Pancreas (tissue), 10 donors: ENCODE measurements at regions not wholly inside any gene's neighbourhood (a gene's known extent, or its start where the extent isn't known, plus 50 kb on each side); places are given as distances from the start of the nearest gene placed in this dataset.

ENCODE experiments used
- ATAC-seq, 4 donors: fragments of 200-7000 bp; cut with Tn5 transposase; one replicate each; pipeline versions ENCODE4 v1.8.0 to v1.9.1; 2020; ENCODE audit warnings: mild to moderate bottlenecking in 4 of 4, moderate library complexity in 4 of 4
- DNase-seq, 6 donors: peaks; one replicate each; pipeline ENCODE4 v3.0.0-alpha.2; 2020
- FAIRE-seq: peaks from 2 replicates; lab custom pipeline; 2012; peaks lifted over from hg19 to GRCh38; lab: Jason Lieb, UNC
- H3K27ac ChIP-seq, 4 donors: fragments of 200-600 bp; sonication (generic); 1 replicate in 3 of 4; 2 replicates in 1 of 4; pipeline versions ENCODE4 v1.5.0 to v1.8.0; 2020
- H3K27me3 ChIP-seq, 4 donors: fragments of 200-600 bp; one replicate each; pipeline ENCODE4 v1.8.0; 2021
- H3K36me3 ChIP-seq, 3 donors: fragments of 200-600 bp; sonication (generic) in 1 of 3; one replicate each; pipeline versions ENCODE4 v1.5.0 to v1.8.0; 2020 to 2021
- H3K4me1 ChIP-seq, 3 donors: fragments of 200-600 bp; one replicate each; pipeline ENCODE4 v1.8.0; 2021
- H3K4me3 ChIP-seq, 4 donors: fragments of 200-600 bp; sonication (generic) in 2 of 4; one replicate each; pipeline versions ENCODE4 v1.5.0 to v1.8.0; 2020 to 2021
- H3K9me3 ChIP-seq, 4 donors: fragments of 200-600 bp; one replicate each; pipeline ENCODE4 v1.8.0; 2021
- WGBS, 2 donors: extraction: QIAGEN DNeasy Blood & Tissue Kit; methylation state at CpG; one replicate each; pipeline ENCODE4 v1.1.7; 2013; 5-methylcytosine and 5-hydroxymethylcytosine counted together
- intact Hi-C, 3 donors: fragments of 100-400 bp; cut with DNase I; formaldehyde crosslinking; loops; one replicate each; pipeline versions ENCODE4 v1.11.1 to v1.14.2; 2022
- TF ChIP-seq, protein P1 (sequence below), 4 donors: fragments of 200-600 bp; sonication (generic) in 3 of 4; IDR thresholded peaks; one replicate each; pipeline versions ENCODE4 v1.5.0 to v1.8.0; 2021; ENCODE audit warnings: antibody characterized with exemption in 4 of 4
- donor health status: healthy with polysubstance abuse.
- donor health status: DM: no; HTN: no; CAD: no; lungs with moderate emphysema.
- donor health status: DM: no; HTN: no; CAD: no.
- donor health status: control.
- donor health status: control.
- donor health status: Bipolar disorder and iron deficiency.
- donor health status: DM: yes; HTN: yes; CAD: no.
- donor health status: DM: no; HTN: no; CAD: no.
- donor health status: DM: no; HTN: no; CAD: no.
- donor health status: DM: yes; HTN: yes; CAD: no.

DNA sequence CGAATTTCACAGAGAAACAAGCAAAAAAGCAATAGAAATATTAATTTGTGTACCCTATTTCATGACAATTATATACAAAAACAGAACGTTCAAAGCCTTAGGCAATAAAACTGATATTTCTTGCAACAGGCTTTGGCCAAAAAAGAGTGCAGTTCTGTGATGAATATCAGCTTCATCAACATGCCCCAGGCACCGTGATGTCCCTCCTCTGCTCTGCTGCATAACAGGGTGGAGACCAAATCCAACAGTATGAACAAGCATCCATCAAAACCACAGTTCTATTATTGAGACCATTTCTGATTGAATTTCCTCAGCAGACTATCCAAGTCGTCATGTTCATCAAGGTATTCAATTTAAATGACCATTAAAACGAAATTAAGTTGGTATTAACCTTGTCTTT lies 722.6 kb upstream of the NRSN1 start:
- no peak for DNase-seq
- no peak for FAIRE-seq
- WGBS, 2 donors, result 35% methylated on average over 5 of the region's 5 CpGs
- ATAC-seq, result no peak
- Histone ChIP-seq H3K9me3 (no peaks in the 10 kb centered on the region), H3K27me3 (no peaks in the 10 kb centered on the region), H3K4me1 (no peaks in the 10 kb centered on the region), H3K36me3 (no peaks in the 10 kb centered on the region), H3K4me3 (no peak overlapping the region), H3K27ac (no peak overlapping the region)
- TF ChIP-seq, protein P1, sequence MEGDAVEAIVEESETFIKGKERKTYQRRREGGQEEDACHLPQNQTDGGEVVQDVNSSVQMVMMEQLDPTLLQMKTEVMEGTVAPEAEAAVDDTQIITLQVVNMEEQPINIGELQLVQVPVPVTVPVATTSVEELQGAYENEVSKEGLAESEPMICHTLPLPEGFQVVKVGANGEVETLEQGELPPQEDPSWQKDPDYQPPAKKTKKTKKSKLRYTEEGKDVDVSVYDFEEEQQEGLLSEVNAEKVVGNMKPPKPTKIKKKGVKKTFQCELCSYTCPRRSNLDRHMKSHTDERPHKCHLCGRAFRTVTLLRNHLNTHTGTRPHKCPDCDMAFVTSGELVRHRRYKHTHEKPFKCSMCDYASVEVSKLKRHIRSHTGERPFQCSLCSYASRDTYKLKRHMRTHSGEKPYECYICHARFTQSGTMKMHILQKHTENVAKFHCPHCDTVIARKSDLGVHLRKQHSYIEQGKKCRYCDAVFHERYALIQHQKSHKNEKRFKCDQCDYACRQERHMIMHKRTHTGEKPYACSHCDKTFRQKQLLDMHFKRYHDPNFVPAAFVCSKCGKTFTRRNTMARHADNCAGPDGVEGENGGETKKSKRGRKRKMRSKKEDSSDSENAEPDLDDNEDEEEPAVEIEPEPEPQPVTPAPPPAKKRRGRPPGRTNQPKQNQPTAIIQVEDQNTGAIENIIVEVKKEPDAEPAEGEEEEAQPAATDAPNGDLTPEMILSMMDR (IDR thresholded peaks at IDR 0.05), result no peak
- intact Hi-C loops, result no loop called here

DNA sequence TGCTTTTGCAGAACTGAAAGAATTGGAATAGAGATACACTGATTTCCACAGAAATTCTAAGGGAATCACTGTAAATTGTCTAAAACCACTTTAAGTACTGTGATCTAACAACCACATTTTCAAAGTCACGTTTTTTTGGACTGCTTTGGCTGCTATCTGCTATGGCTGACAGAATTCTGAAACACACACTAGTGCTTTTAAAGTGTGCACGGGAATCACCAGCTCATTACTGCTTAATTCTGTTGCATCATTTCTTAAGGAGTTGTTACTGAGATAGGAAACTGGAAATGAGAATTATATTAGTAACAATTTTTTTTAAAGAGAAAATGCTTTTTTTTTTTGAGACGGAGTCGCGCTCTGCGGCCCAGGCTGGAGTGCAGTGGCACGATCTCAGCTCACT lies 716.5 kb upstream of the NRSN1 start:
- Histone ChIP-seq H3K36me3 (no peaks in the 10 kb centered on the region), H3K9me3 (no peaks in the 10 kb centered on the region), H3K4me3 (no peak overlapping the region), H3K4me1 (no peaks in the 10 kb centered on the region), H3K27ac (no peak overlapping the region), H3K27me3 (no peaks in the 10 kb centered on the region)
- TF ChIP-seq, protein P1 (IDR thresholded peaks at IDR 0.05), result no peak
- WGBS, 2 donors, result 62 to 71% methylated on average over 7 of the region's 7 CpGs
- DNase-seq, result no peak
- ATAC-seq, result no peak
- intact Hi-C loops, result no loop called here
- no peak for FAIRE-seq

DNA sequence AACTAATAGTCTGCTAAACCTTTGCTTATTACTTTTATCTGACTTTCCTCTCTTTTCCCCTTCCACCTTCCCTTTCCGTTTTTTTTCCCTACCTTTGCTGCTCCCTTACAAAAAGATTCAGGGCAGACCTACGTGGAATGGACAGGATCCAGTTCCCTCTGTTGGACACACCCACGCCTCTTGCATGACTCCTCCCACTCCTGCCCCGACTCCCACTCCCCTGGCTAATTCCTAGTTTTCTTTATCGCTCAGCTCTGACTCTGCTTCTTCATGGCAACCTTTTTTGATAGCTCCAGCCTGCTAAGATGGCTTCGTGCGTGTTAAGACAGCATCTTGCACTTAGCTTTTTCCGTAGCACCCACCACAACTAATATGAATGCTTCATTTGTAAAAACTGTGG lies 715.6 kb upstream of the NRSN1 start:
- FAIRE-seq, result no peak
- H3K27ac ChIP-seq, result no peak overlapping the region
- no peak for ATAC-seq
- H3K36me3 ChIP-seq, result no peaks in the 10 kb centered on the region
- no peaks in the 10 kb centered on the region for H3K27me3 ChIP-seq
- WGBS, 2 donors, result 72 to 85% methylated on average over 8 of the region's 8 CpGs
- no peaks in the 10 kb centered on the region for H3K9me3 ChIP-seq
- TF ChIP-seq, protein P1 (IDR thresholded peaks at IDR 0.05), result no peak
- H3K4me1 ChIP-seq, result no peaks in the 10 kb centered on the region
- no peak overlapping the region for H3K4me3 ChIP-seq
- intact Hi-C loops, result no loop called here
- no peak for DNase-seq

DNA sequence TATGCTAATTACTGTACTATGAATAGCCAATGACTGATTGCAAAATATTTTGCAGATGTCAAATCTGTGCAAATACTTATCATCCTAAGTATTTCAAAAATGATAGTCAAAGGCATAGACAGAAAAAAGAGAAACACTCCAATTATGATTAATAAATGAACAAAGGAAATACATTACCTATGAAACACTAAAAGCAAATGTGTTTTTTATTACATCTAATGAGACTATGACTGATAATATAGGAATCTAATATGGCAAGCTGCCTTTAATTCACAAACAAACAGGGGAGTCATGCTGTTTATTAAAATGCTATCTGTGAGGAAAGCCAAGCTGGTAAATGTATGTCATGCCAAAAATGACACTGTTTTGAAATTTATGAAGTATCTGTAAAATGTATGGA lies 713.2 kb upstream of the NRSN1 start:
- Histone ChIP-seq H3K9me3 (no peaks in the 10 kb centered on the region), H3K36me3 (no peaks in the 10 kb centered on the region), H3K27me3 (no peaks in the 10 kb centered on the region), H3K27ac (no peak overlapping the region), H3K4me3 (no peak overlapping the region), H3K4me1 (no peaks in the 10 kb centered on the region)
- TF ChIP-seq, protein P1 (IDR thresholded peaks at IDR 0.05), result no peak
- FAIRE-seq (no peak), ATAC-seq (no peak), DNase-seq (no peak)
- intact Hi-C loops, result no loop called here

DNA sequence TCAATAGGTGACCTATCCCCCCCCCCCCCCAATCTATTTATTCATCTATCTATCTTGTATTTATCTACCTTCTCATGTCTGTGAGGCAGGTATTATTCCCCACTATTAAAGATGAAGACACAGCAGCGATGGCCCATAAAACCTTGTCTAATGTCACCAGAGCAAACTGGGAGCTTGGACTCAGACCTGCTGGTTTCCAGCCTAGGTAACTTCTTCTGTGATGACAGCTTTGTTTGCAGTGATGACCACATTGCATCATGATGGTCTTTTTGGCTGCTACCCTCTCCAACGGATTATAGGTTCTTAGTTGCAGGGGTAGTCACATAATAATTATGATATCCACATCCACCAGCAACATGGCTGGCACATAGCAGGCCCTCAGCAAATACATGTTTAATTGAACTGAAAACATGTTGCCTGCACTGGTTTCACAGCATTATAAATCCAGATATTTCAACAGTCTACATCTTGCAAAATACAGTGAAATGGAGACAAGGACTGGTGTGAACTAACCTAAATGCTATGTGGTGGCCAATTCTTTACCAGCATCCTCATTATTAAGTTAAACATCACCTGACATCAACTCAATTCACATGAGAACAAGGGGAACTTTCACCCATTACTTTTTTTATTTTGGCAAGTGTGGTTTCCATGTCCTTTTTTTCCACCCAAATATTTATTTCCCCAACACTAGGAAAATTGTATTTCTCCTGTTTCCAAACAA lies 712.5 kb upstream of the NRSN1 start:
- 52 to 54% methylated on average over 2 of the region's 2 CpGs for WGBS, 2 donors
- H3K36me3 ChIP-seq, result no peaks in the 10 kb centered on the region
- no peaks in the 10 kb centered on the region for H3K9me3 ChIP-seq
- no peak overlapping the region for H3K4me3 ChIP-seq
- ATAC-seq, result no peak
- TF ChIP-seq, protein P1 (IDR thresholded peaks at IDR 0.05), result no peak
- FAIRE-seq, result no peak
- no peaks in the 10 kb centered on the region for H3K27me3 ChIP-seq
- H3K4me1 ChIP-seq, result no peaks in the 10 kb centered on the region
- H3K27ac ChIP-seq, result no peak overlapping the region
- DNase-seq, result no peak
- intact Hi-C loops, result no loop called here
